NCI-H1436 (cell line): ENCODE measurements at regions not wholly inside any gene's neighbourhood (a gene's known extent, or its start where the extent isn't known, plus 50 kb on each side); places are given as distances from the start of the nearest gene placed in this dataset.

Source experiments
- DNase-seq: peaks from one replicate; lab custom pipeline; 2025; lab: John Stamatoyannopoulos, UW

DNA sequence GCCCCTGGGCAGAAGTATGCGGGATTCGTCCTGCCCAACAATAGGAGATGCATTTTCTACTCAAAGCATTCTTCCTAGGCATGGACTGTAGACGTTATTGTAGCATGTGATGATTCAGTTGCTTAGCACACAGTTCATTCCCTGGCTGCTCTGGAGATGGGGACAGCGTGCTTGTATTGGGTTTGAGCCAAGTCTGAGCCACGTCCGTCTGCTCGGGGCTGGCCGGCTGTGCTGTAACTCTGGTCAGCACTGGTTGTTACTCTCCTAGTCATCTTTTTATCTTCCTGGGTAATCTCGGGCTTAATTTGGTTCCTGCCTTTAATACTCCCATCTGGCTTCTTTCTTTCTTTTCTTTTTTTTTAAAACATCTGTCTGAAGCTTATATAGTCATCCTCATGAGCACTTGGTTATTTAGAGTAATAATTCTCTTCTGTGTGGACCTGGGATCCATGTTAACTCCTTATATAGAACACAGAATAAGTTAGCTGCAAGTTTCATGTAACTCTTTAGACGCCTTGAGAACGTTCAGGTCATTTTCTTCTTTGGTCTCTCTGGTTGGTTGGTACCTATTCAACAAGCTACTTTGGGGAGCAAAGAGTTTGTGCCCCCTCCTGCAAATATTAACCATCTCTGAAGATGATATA lies 118.8 kb upstream of the RPS23 start:
- no peak for DNase-seq

DNA sequence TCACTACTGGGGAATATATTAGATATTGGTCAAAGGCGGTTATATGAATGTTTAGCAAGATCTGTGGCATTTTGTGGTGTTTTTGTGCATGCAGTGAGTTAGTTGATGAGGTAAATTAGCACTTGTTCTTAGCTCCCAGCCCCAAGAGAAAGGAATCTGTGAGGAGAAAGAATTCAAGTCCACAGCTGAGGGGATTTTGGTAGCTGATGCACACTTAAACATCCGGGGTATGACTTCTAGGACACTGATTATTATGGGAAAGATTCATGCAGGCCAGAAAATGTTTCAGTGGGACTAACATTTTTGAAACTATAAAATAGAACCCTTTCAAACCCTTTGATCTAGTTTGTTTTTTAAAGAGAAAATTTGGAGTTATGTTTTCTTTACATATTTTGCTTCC lies 118.2 kb upstream of the RPS23 start:
- no peak for DNase-seq

DNA sequence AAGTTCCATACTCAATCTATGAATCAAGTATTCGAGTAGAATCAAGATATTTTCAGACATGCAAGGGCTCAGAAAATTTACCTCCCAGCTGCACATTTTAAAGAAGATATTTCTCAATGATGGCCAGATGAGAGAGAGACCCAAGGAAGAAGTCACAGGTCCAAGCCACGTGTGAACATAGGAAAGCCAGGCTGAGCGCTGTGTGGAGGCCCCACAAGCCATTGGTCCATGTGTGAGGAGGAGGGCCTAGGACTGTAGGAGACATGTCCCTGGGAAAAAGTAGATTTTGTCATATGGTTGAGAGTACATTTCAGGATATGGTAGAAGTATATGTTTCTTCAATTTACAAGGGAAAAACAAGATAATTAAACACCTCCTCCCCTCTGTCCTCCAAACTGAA lies 115.8 kb upstream of the RPS23 start:
- DNase-seq, result no peak

DNA sequence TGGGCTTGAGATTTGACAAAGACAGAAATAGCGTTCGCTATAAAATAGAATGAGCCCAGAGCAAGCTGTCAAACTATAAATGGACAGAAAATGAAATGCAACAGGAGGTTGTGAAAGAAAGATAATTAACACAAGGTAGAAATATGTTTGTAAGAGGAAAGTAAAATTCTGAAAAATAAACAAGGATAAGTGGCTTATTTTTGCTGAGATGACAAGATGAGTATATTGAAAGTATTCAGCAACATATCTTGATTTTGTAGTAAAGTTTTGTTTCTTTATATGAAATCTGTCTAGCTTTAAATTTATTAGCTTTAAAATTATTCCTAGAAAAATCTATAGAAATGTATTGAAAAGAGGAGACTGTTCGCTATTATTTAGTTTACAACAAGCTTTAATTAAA lies 111.9 kb upstream of the RPS23 start:
- DNase-seq, result no peak

DNA sequence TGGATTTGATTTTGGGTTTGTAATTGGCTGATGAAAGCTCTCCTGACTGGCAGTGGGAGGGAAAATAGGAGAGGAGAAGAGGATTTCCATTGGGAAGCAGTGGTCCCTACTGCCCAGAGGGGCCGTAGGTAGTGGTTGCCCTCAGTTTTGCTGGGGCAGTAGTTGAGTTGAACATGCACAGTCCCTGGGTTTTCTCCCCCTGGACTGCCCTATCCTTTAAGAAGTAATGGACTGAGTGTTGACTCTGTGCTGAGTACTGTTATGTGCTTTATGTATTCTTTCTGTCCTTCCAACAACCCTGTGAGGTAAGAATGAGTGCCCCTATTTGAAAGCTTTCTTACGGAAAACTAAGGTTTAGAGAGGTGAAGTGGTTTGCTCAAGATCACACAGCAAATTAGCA lies 111.2 kb upstream of the RPS23 start:
- DNase-seq, result no peak

DNA sequence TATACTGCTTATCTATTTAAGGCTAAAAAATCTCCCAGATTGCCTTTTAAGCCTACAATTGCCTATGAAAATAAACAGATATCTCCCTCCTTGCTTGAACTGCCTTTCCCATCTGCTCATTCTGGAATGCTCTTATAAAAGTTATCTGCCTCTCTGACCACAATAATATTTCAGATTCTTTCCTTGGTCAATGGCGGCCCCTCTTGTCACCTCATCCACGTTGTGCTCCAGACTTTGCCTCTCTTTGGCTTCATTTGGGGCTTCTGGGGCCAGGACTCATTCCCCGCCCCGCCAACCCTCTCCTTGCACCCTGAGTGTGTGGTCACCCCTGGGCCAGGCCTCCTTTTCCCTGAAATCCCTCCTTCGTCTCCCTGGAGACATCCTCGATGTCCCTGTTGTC lies 110.0 kb upstream of the RPS23 start:
- DNase-seq, result no peak

DNA sequence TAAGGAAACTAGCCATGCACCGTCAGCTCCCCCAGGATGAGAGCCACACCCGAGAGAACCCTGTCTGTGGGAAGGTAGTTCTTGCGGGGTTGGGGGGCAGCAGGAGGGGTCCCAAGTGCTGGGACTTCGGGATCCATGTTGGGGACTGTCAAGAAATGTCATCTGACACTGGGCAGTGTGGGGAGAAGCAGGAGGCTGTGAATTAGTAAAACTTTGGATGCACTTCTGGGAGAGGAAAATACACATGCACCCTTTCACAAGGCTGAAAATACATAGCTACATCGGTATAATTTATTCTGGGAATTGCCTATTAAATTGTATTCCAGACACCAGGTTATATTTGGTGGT lies 109.6 kb upstream of the RPS23 start:
- DNase-seq, result no peak

DNA sequence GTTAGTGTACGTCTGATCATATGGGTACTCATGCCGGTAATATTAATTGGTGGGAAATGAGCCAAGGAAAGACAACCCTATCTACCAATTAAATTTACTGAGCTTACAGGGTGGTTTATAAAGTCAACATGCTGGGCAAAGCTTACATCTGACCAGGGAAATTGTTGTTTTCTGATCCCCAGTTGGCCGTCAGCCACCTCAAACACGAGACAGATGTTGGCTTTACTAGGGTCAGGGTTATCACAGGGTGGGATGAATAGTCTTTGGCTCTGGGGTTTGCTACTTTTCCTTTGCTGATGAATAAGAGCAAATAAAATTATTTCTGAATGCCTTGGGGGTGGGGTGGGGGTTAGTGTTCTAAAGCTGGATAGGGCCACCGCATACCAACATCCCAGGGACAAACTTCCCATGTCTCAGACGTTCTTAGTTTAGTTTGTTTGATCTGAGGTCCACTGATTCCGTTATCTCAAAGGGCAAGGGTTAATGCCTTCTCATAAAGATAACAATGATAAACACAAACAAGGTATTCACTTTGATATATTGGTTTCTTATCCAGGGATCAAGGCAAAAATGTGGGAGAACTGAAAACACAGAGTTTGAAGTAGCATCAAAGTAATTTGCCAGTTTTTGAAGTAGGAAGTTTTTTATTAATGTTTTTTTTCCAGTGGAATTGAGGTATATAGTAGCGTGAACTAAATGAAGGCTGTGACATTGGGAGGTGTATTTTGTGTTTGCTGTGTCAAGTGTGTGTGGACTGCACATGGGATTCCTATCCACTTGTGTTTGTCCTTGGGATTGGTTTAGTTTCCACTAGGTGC lies 109.1 kb upstream of the RPS23 start:
- DNase-seq, result no peak

DNA sequence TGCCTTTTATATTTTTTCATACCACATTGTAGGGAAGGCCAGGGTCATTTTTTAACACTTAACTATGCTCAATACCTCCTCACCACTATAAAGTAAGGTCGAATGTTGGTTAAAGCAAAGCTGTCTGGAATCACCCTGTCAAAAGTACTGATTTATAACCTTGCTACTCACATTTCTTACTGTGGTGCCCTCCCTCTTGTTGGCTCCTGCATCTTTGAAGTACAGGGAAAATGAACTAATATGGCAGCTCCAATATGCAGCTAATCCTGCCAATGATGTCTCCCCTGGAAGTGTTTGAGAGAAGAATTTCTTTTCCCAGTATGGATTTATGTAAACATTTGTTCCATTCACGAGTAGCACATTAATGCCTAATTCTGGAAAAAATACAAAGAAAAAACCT lies 108.4 kb upstream of the RPS23 start:
- no peak for DNase-seq

DNA sequence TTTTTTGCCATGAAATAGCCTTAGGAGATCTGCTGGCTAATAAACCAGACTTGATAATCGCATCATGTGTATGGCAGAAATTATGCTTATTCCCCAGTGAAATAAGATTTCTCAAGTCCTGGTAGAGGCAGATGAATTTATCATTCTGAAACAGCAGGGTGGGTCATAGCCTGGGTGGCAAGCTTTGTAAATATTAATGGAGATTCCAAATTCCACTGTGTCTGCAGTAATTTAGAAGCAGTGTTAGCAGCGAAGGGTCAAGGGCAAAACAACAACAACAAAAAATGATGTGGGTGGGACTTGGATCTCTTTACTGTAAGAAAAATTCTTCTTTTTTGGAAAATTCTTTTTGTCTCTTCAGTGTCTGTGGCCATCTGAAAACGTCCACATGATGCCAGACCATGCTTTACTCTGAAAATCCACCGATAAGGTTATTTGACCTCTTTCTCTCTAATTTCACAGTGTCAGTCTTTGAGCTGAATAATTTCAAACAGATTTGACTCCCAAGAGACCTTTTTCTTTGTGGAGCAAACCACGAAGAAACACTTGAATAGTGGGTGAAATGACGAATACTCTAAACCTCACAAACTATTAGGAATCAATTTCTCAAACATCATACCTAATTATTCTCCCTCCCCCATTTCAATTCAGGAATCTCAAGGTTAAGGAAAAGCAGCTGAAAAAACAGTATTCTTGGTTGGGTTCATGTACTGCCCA lies 106.0 kb upstream of the RPS23 start:
- DNase-seq, result no peak

DNA sequence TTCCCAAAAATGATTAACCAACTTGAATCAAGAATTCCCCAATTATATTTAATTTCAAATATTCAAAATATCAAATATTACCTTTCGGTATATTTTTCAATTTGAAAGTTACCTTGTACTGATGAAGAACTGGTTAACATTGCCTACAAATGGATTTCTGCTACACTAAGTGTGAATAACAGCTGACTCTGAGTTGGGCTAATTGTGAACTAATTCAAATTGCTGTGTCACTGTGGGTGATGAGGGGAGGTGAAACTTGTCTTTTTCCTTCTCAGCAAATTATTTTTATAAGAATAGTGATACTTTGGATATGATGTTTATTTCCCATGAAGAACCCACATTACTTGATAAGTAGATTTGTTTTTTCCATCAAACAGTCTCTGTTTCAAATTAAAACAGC lies 103.4 kb upstream of the RPS23 start:
- DNase-seq, result no peak

DNA sequence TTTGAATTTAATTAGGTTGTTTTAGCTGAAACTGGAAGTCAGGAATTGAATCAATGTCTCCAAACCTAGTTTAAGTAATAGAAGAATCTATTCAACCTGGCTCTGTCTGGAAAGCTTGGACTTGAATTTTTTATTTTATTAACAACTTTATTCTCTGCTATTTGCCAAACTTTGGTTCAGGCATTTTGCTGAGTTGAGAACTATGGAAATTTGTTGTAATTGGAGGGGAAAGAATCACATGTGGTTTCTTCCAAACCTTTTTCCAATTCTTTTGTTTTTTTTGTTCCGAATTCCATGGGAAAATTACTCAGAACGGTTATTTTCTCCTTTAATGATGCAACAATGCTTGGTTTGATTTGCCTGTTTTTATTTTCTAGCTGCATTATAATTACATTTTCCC lies 98.2 kb upstream of the RPS23 start:
- DNase-seq, result no peak

DNA sequence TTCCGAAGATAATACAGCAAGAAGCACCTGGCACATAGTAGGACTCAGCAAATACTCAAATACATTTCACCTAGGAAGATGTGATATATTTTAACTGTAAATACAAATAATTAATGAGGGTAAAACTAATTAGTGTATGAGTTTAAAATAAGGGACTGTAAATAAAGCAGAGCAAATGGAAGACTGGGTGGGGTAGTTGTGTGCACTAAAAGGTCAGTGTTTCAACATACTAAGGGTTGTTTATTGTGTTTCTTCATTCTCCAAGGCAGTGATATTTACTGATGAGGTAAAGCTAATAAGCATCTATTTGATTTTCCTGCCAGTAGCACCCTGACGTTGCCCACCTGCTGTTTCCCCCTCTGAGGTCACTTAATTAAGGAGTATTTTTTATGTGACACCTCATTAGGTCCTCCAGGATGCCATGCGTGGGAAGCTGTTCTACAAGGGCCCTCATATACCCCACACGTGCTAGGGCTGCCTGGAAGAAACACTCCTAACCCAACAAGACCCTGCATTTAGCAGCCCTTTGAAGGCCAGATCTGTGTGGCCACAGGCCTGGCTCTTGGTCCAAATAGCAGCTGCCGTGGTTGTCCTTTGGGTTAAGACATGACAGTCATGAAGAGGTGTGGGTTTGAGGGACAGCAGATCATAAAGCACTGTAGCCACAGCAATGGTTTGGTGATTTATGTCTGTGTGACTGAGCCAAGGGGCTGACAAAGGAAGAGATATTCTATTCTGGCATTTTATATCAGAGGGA lies 97.5 kb upstream of the RPS23 start:
- DNase-seq, result no peak

DNA sequence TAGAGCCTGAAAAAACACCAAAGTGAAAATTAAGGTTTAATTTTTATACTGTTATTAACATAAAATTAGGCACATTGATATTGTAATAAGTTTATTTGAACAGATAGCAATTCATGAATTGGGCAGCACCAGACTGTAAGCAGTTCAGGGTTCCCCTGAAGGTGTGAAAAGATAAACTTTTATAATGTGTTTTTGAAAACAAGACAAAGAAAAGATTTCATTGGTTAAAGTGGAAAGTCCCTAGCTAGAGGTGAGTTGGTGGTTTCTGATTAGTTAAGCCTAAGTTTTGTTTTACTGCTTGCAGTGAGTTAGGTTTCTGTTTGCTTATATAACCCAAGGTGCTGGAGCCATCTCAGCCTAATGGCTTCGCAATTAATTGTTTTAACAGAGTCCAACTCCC lies 96.5 kb upstream of the RPS23 start:
- DNase-seq, result no peak

DNA sequence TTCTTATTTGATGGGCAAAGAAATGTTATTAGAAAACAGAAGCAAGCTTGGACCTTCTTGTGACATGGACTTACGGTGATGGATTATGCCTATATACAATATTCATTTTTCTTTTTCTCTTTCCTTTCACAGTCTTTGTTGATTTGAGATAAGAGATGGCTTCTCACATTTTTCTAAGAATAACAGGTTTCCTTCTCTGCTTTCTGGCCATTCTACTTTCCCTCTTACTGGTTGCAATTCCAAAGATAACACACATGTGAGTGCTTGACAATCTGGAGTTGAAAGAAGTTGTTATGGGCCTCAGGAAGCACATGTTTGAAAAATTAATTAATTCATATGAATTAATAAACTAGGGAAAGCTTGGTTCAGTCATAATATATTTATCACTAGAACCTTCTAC lies 89.8 kb upstream of the RPS23 start:
- DNase-seq, result no peak

DNA sequence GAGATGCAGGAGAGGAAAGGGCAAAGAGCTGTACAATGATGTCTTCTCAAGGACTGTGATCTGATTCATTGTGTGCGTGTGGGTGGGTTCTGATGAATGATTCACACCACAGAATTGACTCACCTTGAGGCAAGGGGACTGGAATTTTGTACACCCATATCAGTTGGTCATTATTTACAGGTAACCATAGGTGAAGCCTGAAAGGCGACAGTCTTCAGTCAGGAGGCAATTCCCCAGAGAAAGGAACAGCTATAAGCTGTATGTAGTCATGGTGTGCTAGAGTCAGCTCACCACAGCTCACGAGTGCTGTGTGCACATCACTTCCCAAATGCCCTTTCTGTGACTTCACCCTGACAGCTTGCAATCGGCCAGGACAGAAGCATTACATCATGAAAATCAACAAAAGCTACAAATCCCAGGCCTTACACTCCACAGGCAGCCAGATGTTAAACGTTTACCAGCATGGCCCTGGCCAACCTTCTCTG lies 87.6 kb upstream of the RPS23 start:
- no peak for DNase-seq

DNA sequence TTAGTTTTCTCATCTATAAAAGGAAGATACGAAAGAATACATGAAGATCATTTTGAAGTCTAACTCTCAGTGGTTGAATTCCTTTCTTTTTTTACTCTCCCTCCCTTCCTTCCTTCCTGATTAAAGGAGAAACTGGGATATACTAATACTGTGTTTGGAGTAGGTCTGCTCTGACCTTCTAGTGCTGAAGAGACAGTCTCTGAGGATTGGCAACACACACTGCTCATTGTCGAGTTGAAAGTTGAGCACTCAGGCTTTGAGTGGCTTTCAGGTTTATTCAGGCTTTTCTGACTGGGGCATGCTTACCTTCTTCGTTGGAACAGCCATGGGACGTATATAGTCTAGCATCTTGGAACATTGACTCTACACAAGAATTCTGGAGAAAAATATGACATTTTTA lies 86.9 kb upstream of the RPS23 start:
- no peak for DNase-seq

DNA sequence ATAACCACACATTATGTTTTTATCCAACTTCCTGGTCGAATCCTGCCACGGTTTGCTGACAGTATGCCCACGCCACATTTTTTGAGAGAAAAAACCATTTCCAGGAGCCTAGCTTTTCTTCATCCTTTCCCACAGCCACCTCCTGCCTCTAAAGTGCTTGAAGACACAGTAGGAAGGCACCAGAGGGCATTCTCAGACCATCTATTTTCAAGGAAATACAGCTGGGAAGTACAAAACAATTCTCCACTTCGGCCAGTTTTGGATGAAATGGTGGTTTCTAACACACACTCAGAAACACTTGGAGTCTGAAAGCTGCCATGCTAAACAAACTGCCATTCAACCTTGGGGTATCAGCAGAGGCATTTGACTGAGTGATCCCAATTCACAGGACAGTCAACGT lies 86.3 kb upstream of the RPS23 start:
- no peak for DNase-seq

DNA sequence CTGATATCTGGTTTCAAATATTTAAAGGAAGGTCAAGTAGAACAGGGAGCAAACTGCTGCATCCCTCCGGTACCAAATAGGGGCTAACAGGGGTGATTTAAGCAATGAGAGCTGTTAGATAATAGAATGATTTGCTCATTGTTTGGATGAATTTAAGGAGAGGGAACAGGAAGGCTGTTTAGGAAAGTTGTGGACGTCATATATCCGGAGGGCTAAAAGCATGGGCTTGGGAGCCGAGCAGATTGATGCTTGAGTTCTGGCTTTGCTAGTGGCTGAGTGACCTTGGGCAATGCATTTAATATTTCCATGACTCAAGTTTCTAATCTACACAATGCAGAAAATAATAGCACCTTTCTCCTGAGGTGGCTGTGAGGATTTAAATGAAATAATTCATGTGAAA lies 85.4 kb upstream of the RPS23 start:
- no peak for DNase-seq

DNA sequence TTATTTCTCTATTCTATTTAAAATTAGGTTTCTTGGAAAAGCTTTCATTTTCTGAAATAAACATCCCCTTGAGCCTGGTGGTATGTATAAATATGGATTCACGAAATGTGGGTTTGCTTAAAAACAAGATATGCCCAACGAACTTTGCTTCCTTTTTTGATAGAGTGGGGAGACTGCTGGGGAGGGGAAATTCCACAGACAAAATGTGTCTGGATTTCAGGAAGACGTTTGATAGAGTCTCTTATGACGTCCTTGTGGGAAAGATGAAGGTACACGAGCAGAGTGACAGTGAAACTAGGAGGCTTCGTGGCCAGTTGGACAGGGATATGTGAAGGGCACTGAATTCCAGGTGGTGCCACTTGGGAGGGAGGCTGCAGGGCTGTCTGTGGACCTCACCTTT lies 84.5 kb upstream of the RPS23 start:
- DNase-seq, result no peak

DNA sequence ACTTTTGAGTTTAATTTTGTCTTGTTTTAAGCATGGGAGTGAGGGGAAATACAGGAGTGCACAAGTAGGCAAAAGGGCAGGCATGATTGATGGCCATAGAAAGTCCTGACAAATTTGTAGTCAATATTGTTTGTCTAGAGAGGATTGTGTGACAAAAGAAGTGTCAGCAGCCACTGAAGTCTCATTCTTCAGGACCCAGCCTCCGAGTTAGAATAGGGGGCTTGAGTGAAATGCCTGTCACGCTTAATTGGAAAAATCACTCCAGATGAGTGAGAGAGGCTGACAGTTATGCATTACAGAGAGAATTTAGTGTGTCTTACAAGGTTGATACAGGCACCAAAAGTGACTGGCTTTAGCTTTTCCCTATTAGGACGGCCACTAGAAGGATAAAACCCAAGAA lies 81.9 kb upstream of the RPS23 start:
- DNase-seq, result no peak

DNA sequence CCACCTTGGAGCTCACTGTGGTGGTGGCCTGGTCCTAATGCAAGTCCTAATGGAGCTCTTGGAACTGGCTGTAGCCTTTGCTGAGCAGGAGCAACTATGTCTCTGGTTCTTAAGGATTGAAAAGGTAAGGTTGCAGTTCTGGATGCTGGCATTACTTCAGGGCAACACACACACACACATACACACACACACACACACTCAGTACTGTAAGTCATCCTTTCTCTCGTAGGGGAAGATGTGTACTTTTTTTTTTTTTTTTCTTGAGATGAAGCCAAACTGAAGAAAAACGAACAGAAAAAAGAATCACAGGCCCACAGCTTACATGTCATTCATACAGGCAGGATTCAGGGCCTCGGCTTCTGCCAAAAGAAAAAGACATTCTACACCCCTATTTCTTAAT lies 81.1 kb upstream of the RPS23 start:
- no peak for DNase-seq

DNA sequence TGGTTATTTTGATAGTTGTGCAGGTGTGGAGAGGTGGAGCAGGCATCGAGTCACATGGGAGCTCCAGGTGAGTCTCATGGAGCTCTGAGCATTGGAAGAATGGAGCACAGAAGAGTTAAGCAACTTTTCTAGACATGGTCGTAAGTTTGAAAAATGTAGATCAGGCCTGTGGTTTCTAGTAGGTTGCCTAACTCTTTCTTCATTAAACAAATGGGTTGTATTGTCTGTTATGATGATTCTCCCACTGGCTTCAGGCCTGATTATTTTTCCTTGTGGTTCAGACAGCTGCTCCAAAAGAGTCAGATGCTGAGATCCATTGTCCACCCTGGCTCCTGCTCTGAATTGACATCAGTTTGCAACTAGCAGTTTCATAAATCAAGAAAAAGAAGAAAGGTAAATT lies 80.3 kb upstream of the RPS23 start:
- DNase-seq, result no peak
